ENCODE measurements at regions not wholly inside any gene's neighbourhood (a gene's known extent, or its start where the extent isn't known, plus 50 kb on each side); places are given as distances from the start of the nearest gene placed in this dataset.

GRCh38 chr10:130786365-130786966, 525.1 kb downstream of the TCERG1L start:
- DNase-seq (ENCODE audit: low spot score) = no peak
- no peak for TF ChIP-seq CTCF (IDR thresholded peaks at IDR 0.05; ENCODE audit: extremely low read depth, missing control alignments)

GRCh38 chr10:130787243-130787642, 524.3 kb downstream of the TCERG1L start:
- TF ChIP-seq CTCF (IDR thresholded peaks at IDR 0.05; ENCODE audit: extremely low read depth, missing control alignments) = no peak
- no peak for DNase-seq (ENCODE audit: low spot score)

- no peak for DNase-seq (ENCODE audit: low spot score)
- no peak for TF ChIP-seq CTCF (IDR thresholded peaks at IDR 0.05; ENCODE audit: extremely low read depth, missing control alignments)
Observed at GRCh38 chr10:130787821-130788220, 523.7 kb downstream of the TCERG1L start.

GRCh38 chr10:130790339-130790738, 521.2 kb downstream of the TCERG1L start:
- no peak for TF ChIP-seq CTCF (IDR thresholded peaks at IDR 0.05; ENCODE audit: extremely low read depth, missing control alignments)
- DNase-seq (ENCODE audit: low spot score) = no peak

GRCh38 chr10:130792096-130792845, 519.2 kb downstream of the TCERG1L start:
- TF ChIP-seq CTCF (IDR thresholded peaks at IDR 0.05; ENCODE audit: extremely low read depth, missing control alignments) = no peak
- no peak for DNase-seq (ENCODE audit: low spot score)

- no peak for TF ChIP-seq CTCF (IDR thresholded peaks at IDR 0.05; ENCODE audit: extremely low read depth, missing control alignments)
- DNase-seq (ENCODE audit: low spot score) = no peak
Observed at GRCh38 chr10:130795819-130796218, 515.7 kb downstream of the TCERG1L start.

GRCh38 chr10:130799532-130799931, 512.0 kb downstream of the TCERG1L start:
- DNase-seq (ENCODE audit: low spot score) = no peak
- TF ChIP-seq CTCF (IDR thresholded peaks at IDR 0.05; ENCODE audit: extremely low read depth, missing control alignments) = no peak
